Tongue (tissue), 1 donor: ENCODE measurements at regions not wholly inside any gene's neighbourhood (a gene's known extent, or its start where the extent isn't known, plus 50 kb on each side); places are given as distances from the start of the nearest gene placed in this dataset.
A peak's percentile ranks its signal among the peaks of the same experiment; 100 is the strongest.
"Not testable (repeated sequence)": the region's sequence is repeated elsewhere in the genome, so short reads cannot be mapped to it uniquely, and the experiment has no call there.

ENCODE experiments used
- DNase-seq: peaks from one replicate; pipeline ENCODE4 v3.0.0-alpha.2; 2015

GRCh38 chr13:76339649-76340048 lies 546.6 kb downstream of the KCTD12 start:
- no peak for DNase-seq

GRCh38 chr13:76338003-76338402 lies 548.2 kb downstream of the KCTD12 start:
- no peak for DNase-seq

- DNase-seq = no peak
Measured at GRCh38 chr13:76336889-76337844, 549.0 kb downstream of the KCTD12 start.

GRCh38 chr13:76335463-76335862 lies 550.7 kb downstream of the KCTD12 start:
- DNase-seq = no peak

GRCh38 chr13:76331943-76332712 lies 554.1 kb downstream of the KCTD12 start:
- peak; percentile 70 for DNase-seq

GRCh38 chr13:76330761-76331160 lies 555.4 kb downstream of the KCTD12 start:
- DNase-seq = no peak

- DNase-seq = peak; percentile 16
Measured at GRCh38 chr13:76329866-76330580, 556.2 kb downstream of the KCTD12 start.

GRCh38 chr13:76329004-76329403 lies 557.2 kb downstream of the KCTD12 start:
- no peak for DNase-seq

- no peak for DNase-seq
Measured at GRCh38 chr13:76326343-76326742, 559.9 kb downstream of the KCTD12 start.

- no peak for DNase-seq
Measured at GRCh38 chr13:76319921-76320320, 566.3 kb downstream of the KCTD12 start.

GRCh38 chr13:76316998-76317527 lies 569.1 kb downstream of the KCTD12 start:
- peak; percentile 20 for DNase-seq

GRCh38 chr13:76314495-76314894 lies 571.7 kb downstream of the KCTD12 start:
- DNase-seq = no peak

- DNase-seq = peak; percentile 8
Measured at GRCh38 chr13:76307142-76307541, 579.1 kb downstream of the KCTD12 start.

- DNase-seq = no peak
Measured at GRCh38 chr13:76300688-76301087, 585.5 kb downstream of the KCTD12 start.

GRCh38 chr13:76297331-76297730 lies 588.9 kb downstream of the KCTD12 start:
- no peak for DNase-seq

GRCh38 chr13:76296751-76297150 lies 589.5 kb downstream of the KCTD12 start:
- DNase-seq = no peak

GRCh38 chr13:76295020-76295419 lies 591.2 kb downstream of the KCTD12 start:
- not testable (repeated sequence) for DNase-seq

GRCh38 chr13:76293751-76294150 lies 592.5 kb downstream of the KCTD12 start:
- DNase-seq = no peak

GRCh38 chr13:76293346-76293745 lies 592.9 kb downstream of the KCTD12 start:
- DNase-seq = peak; percentile 12

GRCh38 chr13:76292726-76293125 lies 593.5 kb downstream of the KCTD12 start:
- DNase-seq = peak; percentile 70

GRCh38 chr13:76292031-76292430 lies 594.2 kb downstream of the KCTD12 start:
- DNase-seq = no peak

- peak; percentile 22 for DNase-seq
Measured at GRCh38 chr13:76289558-76289957, 596.6 kb downstream of the KCTD12 start.
